ENCODE measurements at regions not wholly inside any gene's neighbourhood (a gene's known extent, or its start where the extent isn't known, plus 50 kb on each side); places are given as distances from the start of the nearest gene placed in this dataset.

- TF ChIP-seq ZBTB11 (CRISPR knock-in tag; IDR thresholded peaks at IDR 0.05) (no peak), EED (IDR thresholded peaks at IDR 0.05; ENCODE audit: low read depth) (peak; percentile 71), NFIC (IDR thresholded peaks at IDR 0.05; ENCODE audit: low read depth, low read length) (peak; percentile 91), POU2F2 (IDR thresholded peaks at IDR 0.05; ENCODE audit: borderline replicate concordance, low read depth, low read length) (0 out of 3 replicates have a peak, but pooled peaks have one; percentile 10), SUZ12 (IDR thresholded peaks at IDR 0.05; ENCODE audit: unreplicated experiment) (no peak), ZNF24 (IDR thresholded peaks at IDR 0.05) (no peak), MAX (IDR thresholded peaks at IDR 0.05; ENCODE audit: low read depth, low read length) (no peak), SRF (IDR thresholded peaks at IDR 0.05; ENCODE audit: low read depth in 2 of 2, low read length in 2 of 2) (0 out of 4 replicates have a peak, but pooled peaks of 1 of the 2 experiments have one; percentile 34), ATF2 (IDR thresholded peaks at IDR 0.05; ENCODE audit: low read length) (peak; percentile 79), FOS (IDR thresholded peaks at IDR 0.05; ENCODE audit: borderline replicate concordance, extremely low read depth, insufficient read length) (no peak), POLR2A (IDR thresholded peaks at IDR 0.05; ENCODE audit: low read depth, low read length) (no peak), SP1 (IDR thresholded peaks at IDR 0.05; ENCODE audit: low read depth, low read length) (no peak), BRCA1 (IDR thresholded peaks at IDR 0.05; ENCODE audit: low read depth, low read length) (no peak), CEBPB (IDR thresholded peaks at IDR 0.05; ENCODE audit: borderline replicate concordance in 1 of 2, low read depth in 2 of 2, low read length in 2 of 2) (no peak), DPF2 (IDR thresholded peaks at IDR 0.05) (peak; percentile 76), USF1 (IDR thresholded peaks at IDR 0.05; ENCODE audit: borderline replicate concordance, extremely low read length, insufficient read depth, low read depth, low read length) (no peak), SKIL (IDR thresholded peaks at IDR 0.05; ENCODE audit: low read depth, poor library complexity, severe bottlenecking) (no peak), RBBP5 (conservative IDR thresholded peaks at IDR 0.05) (no peak), SMARCA5 (IDR thresholded peaks at IDR 0.05) (no peak), WRNIP1 (IDR thresholded peaks at IDR 0.05; ENCODE audit: borderline replicate concordance, low read depth, low read length) (no peak), CREM (IDR thresholded peaks at IDR 0.05; ENCODE audit: low read depth) (peak; percentile 81), TCF3 (IDR thresholded peaks at IDR 0.05; ENCODE audit: borderline replicate concordance, insufficient read depth, low read depth, low read length) (peak; percentile 56; the same call in 1 of the 2 replicates), BACH1 (IDR thresholded peaks at IDR 0.05; ENCODE audit: borderline replicate concordance) (no peak), GABPA (IDR thresholded peaks at IDR 0.05; ENCODE audit: low read depth) (no peak)
These were observed 83.3 kb upstream of the CCDC112 start (continued) for GRCh38 chr5:115379622-115380344.

All from GM12878 (cell line).